HCT116 (cell line): ENCODE measurements at regions not wholly inside any gene's neighbourhood (a gene's known extent, or its start where the extent isn't known, plus 50 kb on each side); places are given as distances from the start of the nearest gene placed in this dataset.

Experiments
- ATAC-seq: fragments of 200-7000 bp; cut with Tn5 transposase; 2 replicates; pipeline ENCODE4 v1.9.1; 2020; ENCODE audit warnings: mild to moderate bottlenecking, moderate library complexity
- BruUV-seq: library from RNA; stranded (reverse); fragments of 400-500 nt; replicated peaks from 2 replicates; lab custom pipeline; 2021; lab: Mats Ljungman, UMichigan
- CTCF ChIA-PET: fragments of 300-600 bp; sonication (Branson Sonifier 250); formaldehyde crosslinking; loops from one replicate; lab custom pipeline; 2021; ENCODE audit warnings: antibody characterized with exemption; lab: Charles Lee
- POLR2A ChIA-PET: fragments of 300-600, 350-600 bp; sonication (Branson Sonifier 250); formaldehyde crosslinking; loops from one replicate; lab custom pipeline; 2021; ENCODE audit warnings: antibody characterized with exemption; lab: Charles Lee
- RAD21 ChIA-PET, 2 experiments: fragments of 300-600 bp; sonication (Branson Sonifier 250); formaldehyde crosslinking; loops; one replicate each; lab custom pipeline; 2023; ENCODE audit warnings: low total read pairs in 2 of 2; ENCODE audit not compliant: uncharacterized antibody in 2 of 2, unreplicated experiment in 2 of 2, low non-redundant PET in 1 of 2; lab: Charles Lee
- DNase-seq: peaks from one replicate; pipeline ENCODE4 v3.0.0-alpha.2; 2010; ENCODE audit warnings: low read depth, low spot score
- H2AFZ ChIP-seq: fragments of 200-600 bp; shearing (Covaris generic), sonication (generic); 2 replicates; pipeline ENCODE4 v1.6.1; 2017; ENCODE audit warnings: low read depth, mixed run types, mixed read lengths, antibody characterized with exemption, low read length; ENCODE audit not compliant: poor library complexity, severe bottlenecking
- H3K27ac ChIP-seq: 2 replicates; pipeline ENCODE4 v1.5.1; 2012; ENCODE audit warnings: low read depth, low read length
- H3K27me3 ChIP-seq: fragments of 200-600 bp; sonication (generic); 2 replicates; pipeline ENCODE4 v1.6.1; 2016; ENCODE audit warnings: mixed run types, low read length, mixed read lengths; ENCODE audit not compliant: insufficient read depth
- H3K36me3 ChIP-seq, 2 experiments: fragments of 200-500 bp in 1 of 2; fragments of 200-600 bp in 1 of 2; sonication (Bioruptor generic) in 1 of 2; sonication (generic) in 1 of 2; 2 replicates each; pipeline versions ENCODE4 v1.5.1 to v1.6.1; 2014 to 2016; ENCODE audit warnings: low read length in 2 of 2, inconsistent platforms in 1 of 2, mixed read lengths in 1 of 2, mixed run types in 1 of 2; ENCODE audit not compliant: insufficient read depth in 2 of 2, control insufficient read depth in 1 of 2
- H3K4me1 ChIP-seq, 2 experiments: fragments of 200-600 bp in 1 of 2; sonication (generic) in 1 of 2; 2 replicates each; pipeline versions ENCODE4 v1.5.1 to v1.6.1; 2012 to 2017; ENCODE audit warnings: low read length in 2 of 2, inconsistent platforms in 1 of 2, mild to moderate bottlenecking in 1 of 2, mixed read lengths in 1 of 2, mixed run types in 1 of 2, moderate library complexity in 1 of 2; ENCODE audit not compliant: insufficient read depth in 2 of 2, control insufficient read depth in 1 of 2
- H3K4me2 ChIP-seq: fragments of 200-600 bp; sonication (generic); 2 replicates; pipeline ENCODE4 v1.6.1; 2017; ENCODE audit warnings: mixed run types, low read length, mixed read lengths
- H3K4me3 ChIP-seq, 2 experiments: fragments of 200-600 bp in 1 of 2; sonication (generic) in 1 of 2; replicated peaks in 1 of 2; 2 replicates each; pipeline ENCODE4 v1.5.1; 2011 to 2016; ENCODE audit warnings: low read length in 2 of 2, control low read depth in 1 of 2, low read depth in 1 of 2, mild to moderate bottlenecking in 1 of 2, mixed read lengths in 1 of 2, mixed run types in 1 of 2
- H3K79me2 ChIP-seq: fragments of 200-600 bp; sonication (generic); 2 replicates; pipeline ENCODE4 v1.6.1; 2017; ENCODE audit warnings: mild to moderate bottlenecking, mixed run types, low read length, moderate library complexity, mixed read lengths; ENCODE audit not compliant: insufficient read depth
- H3K9ac ChIP-seq: fragments of 200-600 bp; sonication (generic); 2 replicates; pipeline ENCODE4 v1.6.1; 2016; ENCODE audit warnings: low read length, mixed read lengths
- H3K9me2 ChIP-seq: fragments of 200-600 bp; sonication (generic), shearing (Covaris generic); 2 replicates; pipeline ENCODE4 v1.6.1; 2017; ENCODE audit warnings: mixed run types, mild to moderate bottlenecking, moderate library complexity; ENCODE audit not compliant: insufficient read depth
- H3K9me3 ChIP-seq, 2 experiments: fragments of 200-500 bp in 1 of 2; fragments of 200-600 bp in 1 of 2; sonication (Bioruptor generic) in 1 of 2; sonication (generic) in 1 of 2; 2 replicates each; pipeline ENCODE4 v1.6.1; 2014 to 2017; ENCODE audit warnings: low read length in 2 of 2, mixed read lengths in 2 of 2, inconsistent platforms in 1 of 2, low read depth in 1 of 2, mild to moderate bottlenecking in 1 of 2, mixed run types in 1 of 2, moderate library complexity in 1 of 2; ENCODE audit not compliant: control insufficient read depth in 1 of 2, insufficient read depth in 1 of 2
- H4K20me1 ChIP-seq: fragments of 200-600 bp; sonication (generic), shearing (Covaris generic); 2 replicates; pipeline ENCODE4 v1.6.1; 2017; ENCODE audit warnings: mixed run types, mild to moderate bottlenecking, moderate library complexity; ENCODE audit not compliant: insufficient read depth
- CBX3 ChIP-seq: IDR thresholded peaks from 2 replicates; pipeline ENCODE4 v1.6.1; 2012; ENCODE audit warnings: low read depth
- EZH2 ChIP-seq: fragments of 200-600 bp; sonication (generic); IDR thresholded peaks from 2 replicates; pipeline ENCODE4 v1.6.1; 2017; ENCODE audit warnings: antibody characterized with exemption, mixed run types
- JUND ChIP-seq: IDR thresholded peaks from 2 replicates; pipeline ENCODE4 v1.6.1; 2012
- POLR2AphosphoS5 ChIP-seq: IDR thresholded peaks from 2 replicates; pipeline ENCODE4 v1.6.1; 2011; ENCODE audit warnings: mild to moderate bottlenecking, low read depth, low read length, moderate library complexity
- RAD21 ChIP-seq: IDR thresholded peaks from 2 replicates; pipeline ENCODE4 v1.6.1; 2012; ENCODE audit warnings: low read depth, mild to moderate bottlenecking
- TCF7L2 ChIP-seq: IDR thresholded peaks from 2 replicates; pipeline ENCODE4 v1.7.0; 2011; ENCODE audit warnings: borderline replicate concordance, inconsistent platforms; ENCODE audit not compliant: insufficient read depth, insufficient read length; ENCODE audit errors: extremely low read depth
- YY1 ChIP-seq: IDR thresholded peaks from 2 replicates; pipeline ENCODE4 v1.6.1; 2011; ENCODE audit warnings: low read length, low read depth, moderate library complexity, mild to moderate bottlenecking; ENCODE audit not compliant: insufficient replicate concordance; ENCODE audit errors: extremely low read depth
- ZFX ChIP-seq: fragments of 450-650 bp; IDR thresholded peaks from 2 replicates; pipeline ENCODE4 v1.6.1; 2017
- intact Hi-C: fragments of 100-400 bp; cut with micrococcal nuclease; formaldehyde crosslinking; loops from 2 replicates; pipeline ENCODE4 v1.10.0; 2022
- TF ChIP-seq, protein P1 (sequence below): IDR thresholded peaks from 2 replicates; pipeline ENCODE4 v1.6.1; 2011; ENCODE audit warnings: mild to moderate bottlenecking, low read length, moderate library complexity; ENCODE audit not compliant: insufficient replicate concordance; ENCODE audit errors: extremely low read depth
- TF ChIP-seq, protein P2 (sequence below): IDR thresholded peaks from 2 replicates; pipeline ENCODE4 v1.6.1; 2012
- TF ChIP-seq, protein P3 (sequence below): IDR thresholded peaks from 2 replicates; pipeline ENCODE4 v1.6.1; 2012; ENCODE audit warnings: low read depth

DNA sequence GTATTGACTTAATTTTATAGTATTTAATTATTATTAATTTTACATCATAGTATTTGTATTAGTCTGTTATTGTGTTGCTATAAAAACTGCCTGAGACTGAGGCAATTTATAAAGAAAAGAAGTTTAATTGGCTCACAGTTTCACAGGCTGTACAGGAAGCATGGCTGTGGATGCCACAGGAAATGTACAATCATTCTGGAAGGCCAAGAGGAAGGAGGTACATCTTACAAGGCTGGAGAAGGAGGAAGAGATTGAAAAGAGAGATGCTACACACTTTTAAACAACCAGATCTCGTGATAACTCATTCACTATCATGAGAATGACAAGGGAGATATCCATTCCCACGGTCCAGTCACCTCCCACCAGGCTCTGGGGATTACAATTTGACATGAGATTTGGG lies 2019.4 kb upstream of the PIK3C3 start:
- H2AFZ ChIP-seq = no peak overlapping the region

DNA sequence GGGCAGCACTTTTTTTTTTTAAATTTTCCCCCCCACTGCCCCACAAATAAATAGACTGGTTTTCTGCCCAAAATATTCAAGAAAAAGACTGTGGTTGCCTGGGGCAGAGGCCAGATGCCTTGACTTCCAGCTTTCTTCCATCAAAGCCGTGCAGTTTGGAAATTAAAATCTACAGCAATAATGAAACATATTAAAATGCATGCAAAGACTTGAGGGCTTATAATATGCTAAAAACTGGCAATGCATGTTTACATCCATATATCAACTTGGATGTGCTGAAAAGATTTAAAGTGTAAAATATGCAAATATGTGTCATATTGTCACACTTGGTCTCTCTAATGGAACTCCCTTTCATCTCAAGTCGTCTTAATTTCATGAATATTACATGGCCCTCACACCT lies 2036.2 kb upstream of the PIK3C3 start:
- Histone ChIP-seq H3K36me3 (no peaks in the 10 kb centered on the region), H3K4me3 (no peak overlapping the region), H4K20me1 (no peaks in the 10 kb centered on the region), H3K9ac (no peak overlapping the region), H3K27me3 (no peaks in the 10 kb centered on the region), H2AFZ (no peak overlapping the region), H3K79me2 (no peaks in the 10 kb centered on the region), H3K27ac (no peak overlapping the region), H3K9me2 (no peaks in the 10 kb centered on the region), H3K4me1 (no peaks in the 10 kb centered on the region), H3K9me3 (no peaks in the 10 kb centered on the region), H3K4me2 (no peak overlapping the region)
- RAD21 ChIA-PET = no interaction called here
- DNase-seq = no peak
- POLR2A ChIA-PET = no interaction called here
- TF ChIP-seq RAD21 (no peak), POLR2AphosphoS5 (no peak), EZH2 (no peak), YY1 (no peak), CBX3 (no peak), ZFX (no peak), JUND (no peak)
- TF ChIP-seq, protein P1, sequence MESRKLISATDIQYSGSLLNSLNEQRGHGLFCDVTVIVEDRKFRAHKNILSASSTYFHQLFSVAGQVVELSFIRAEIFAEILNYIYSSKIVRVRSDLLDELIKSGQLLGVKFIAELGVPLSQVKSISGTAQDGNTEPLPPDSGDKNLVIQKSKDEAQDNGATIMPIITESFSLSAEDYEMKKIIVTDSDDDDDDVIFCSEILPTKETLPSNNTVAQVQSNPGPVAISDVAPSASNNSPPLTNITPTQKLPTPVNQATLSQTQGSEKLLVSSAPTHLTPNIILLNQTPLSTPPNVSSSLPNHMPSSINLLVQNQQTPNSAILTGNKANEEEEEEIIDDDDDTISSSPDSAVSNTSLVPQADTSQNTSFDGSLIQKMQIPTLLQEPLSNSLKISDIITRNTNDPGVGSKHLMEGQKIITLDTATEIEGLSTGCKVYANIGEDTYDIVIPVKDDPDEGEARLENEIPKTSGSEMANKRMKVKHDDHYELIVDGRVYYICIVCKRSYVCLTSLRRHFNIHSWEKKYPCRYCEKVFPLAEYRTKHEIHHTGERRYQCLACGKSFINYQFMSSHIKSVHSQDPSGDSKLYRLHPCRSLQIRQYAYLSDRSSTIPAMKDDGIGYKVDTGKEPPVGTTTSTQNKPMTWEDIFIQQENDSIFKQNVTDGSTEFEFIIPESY = no peak
- TF ChIP-seq, protein P2, sequence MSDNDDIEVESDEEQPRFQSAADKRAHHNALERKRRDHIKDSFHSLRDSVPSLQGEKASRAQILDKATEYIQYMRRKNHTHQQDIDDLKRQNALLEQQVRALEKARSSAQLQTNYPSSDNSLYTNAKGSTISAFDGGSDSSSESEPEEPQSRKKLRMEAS = no peak
- TF ChIP-seq, protein P3, sequence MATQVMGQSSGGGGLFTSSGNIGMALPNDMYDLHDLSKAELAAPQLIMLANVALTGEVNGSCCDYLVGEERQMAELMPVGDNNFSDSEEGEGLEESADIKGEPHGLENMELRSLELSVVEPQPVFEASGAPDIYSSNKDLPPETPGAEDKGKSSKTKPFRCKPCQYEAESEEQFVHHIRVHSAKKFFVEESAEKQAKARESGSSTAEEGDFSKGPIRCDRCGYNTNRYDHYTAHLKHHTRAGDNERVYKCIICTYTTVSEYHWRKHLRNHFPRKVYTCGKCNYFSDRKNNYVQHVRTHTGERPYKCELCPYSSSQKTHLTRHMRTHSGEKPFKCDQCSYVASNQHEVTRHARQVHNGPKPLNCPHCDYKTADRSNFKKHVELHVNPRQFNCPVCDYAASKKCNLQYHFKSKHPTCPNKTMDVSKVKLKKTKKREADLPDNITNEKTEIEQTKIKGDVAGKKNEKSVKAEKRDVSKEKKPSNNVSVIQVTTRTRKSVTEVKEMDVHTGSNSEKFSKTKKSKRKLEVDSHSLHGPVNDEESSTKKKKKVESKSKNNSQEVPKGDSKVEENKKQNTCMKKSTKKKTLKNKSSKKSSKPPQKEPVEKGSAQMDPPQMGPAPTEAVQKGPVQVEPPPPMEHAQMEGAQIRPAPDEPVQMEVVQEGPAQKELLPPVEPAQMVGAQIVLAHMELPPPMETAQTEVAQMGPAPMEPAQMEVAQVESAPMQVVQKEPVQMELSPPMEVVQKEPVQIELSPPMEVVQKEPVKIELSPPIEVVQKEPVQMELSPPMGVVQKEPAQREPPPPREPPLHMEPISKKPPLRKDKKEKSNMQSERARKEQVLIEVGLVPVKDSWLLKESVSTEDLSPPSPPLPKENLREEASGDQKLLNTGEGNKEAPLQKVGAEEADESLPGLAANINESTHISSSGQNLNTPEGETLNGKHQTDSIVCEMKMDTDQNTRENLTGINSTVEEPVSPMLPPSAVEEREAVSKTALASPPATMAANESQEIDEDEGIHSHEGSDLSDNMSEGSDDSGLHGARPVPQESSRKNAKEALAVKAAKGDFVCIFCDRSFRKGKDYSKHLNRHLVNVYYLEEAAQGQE = no peak
- CTCF ChIA-PET = no interaction called here
- no peak for ATAC-seq
- intact Hi-C loops = no loop called here
- no TSS peak for BruUV-seq

More for the DNA sequence above, 2019.4 kb upstream of the PIK3C3 start:
- H3K4me1 ChIP-seq = no peaks in the 10 kb centered on the region
- ChIA-PET POLR2A (no interaction called here), RAD21 (no interaction called here), CTCF (no interaction called here)
- H3K9me2 ChIP-seq = no peaks in the 10 kb centered on the region
- H3K4me2 ChIP-seq = no peak overlapping the region
- DNase-seq (no peak), ATAC-seq (no peak)
- TF ChIP-seq TCF7L2 (no peak), ZFX (no peak), EZH2 (no peak)
- no peaks in the 10 kb centered on the region for H3K79me2 ChIP-seq
- H3K9me3 ChIP-seq = no peaks in the 10 kb centered on the region
- H3K4me3 ChIP-seq = no peak overlapping the region
- H4K20me1 ChIP-seq = no peaks in the 10 kb centered on the region
- H3K27ac ChIP-seq = no peak overlapping the region
- no peak overlapping the region for H3K9ac ChIP-seq
- H3K27me3 ChIP-seq = no peaks in the 10 kb centered on the region
- H3K36me3 ChIP-seq = no peaks in the 10 kb centered on the region
- intact Hi-C loops = no loop called here
- BruUV-seq = no TSS peak
